RPMI7951 (cell line): ENCODE measurements at regions not wholly inside any gene's neighbourhood (a gene's known extent, or its start where the extent isn't known, plus 50 kb on each side); places are given as distances from the start of the nearest gene placed in this dataset.
"Not testable (repeated sequence)": the region's sequence is repeated elsewhere in the genome, so short reads cannot be mapped to it uniquely, and the experiment has no call there.

Experiments used
- DNase-seq: peaks from one replicate; pipeline ENCODE4 v3.0.0-alpha.2; 2012; ENCODE audit warnings: low read depth

- DNase-seq = no peak
Observed at GRCh38 chr2:15751477-15751876, 159.8 kb downstream of the DDX1 start.

- DNase-seq = no peak
Observed at GRCh38 chr2:15752552-15753232, 161.0 kb downstream of the DDX1 start.

GRCh38 chr2:15753233-15753798 lies 161.6 kb downstream of the DDX1 start:
- DNase-seq = no peak

GRCh38 chr2:15753811-15754702 lies 162.4 kb downstream of the DDX1 start:
- no peak for DNase-seq

- no peak for DNase-seq
Observed at GRCh38 chr2:15754703-15755099, 163.0 kb downstream of the DDX1 start.

GRCh38 chr2:15755528-15755927 lies 163.9 kb downstream of the DDX1 start:
- DNase-seq = no peak

GRCh38 chr2:15756011-15756550 lies 164.4 kb downstream of the DDX1 start:
- no peak for DNase-seq

GRCh38 chr2:15756882-15757819 lies 165.5 kb downstream of the DDX1 start:
- no peak for DNase-seq

- DNase-seq = no peak
Observed at GRCh38 chr2:15757820-15758586, 166.3 kb downstream of the DDX1 start.

GRCh38 chr2:15758848-15759247 lies 167.2 kb downstream of the DDX1 start:
- no peak for DNase-seq

GRCh38 chr2:15759385-15759784 lies 167.7 kb downstream of the DDX1 start:
- DNase-seq = no peak

GRCh38 chr2:15759791-15760190 lies 168.1 kb downstream of the DDX1 start:
- not testable (repeated sequence) for DNase-seq

GRCh38 chr2:15760232-15760910 lies 168.7 kb downstream of the DDX1 start:
- no peak for DNase-seq

GRCh38 chr2:15761056-15761455 lies 169.4 kb downstream of the DDX1 start:
- DNase-seq = no peak

- no peak for DNase-seq
Observed at GRCh38 chr2:15761910-15762309, 170.2 kb downstream of the DDX1 start.

GRCh38 chr2:15762449-15762848 lies 170.8 kb downstream of the DDX1 start:
- DNase-seq = no peak

GRCh38 chr2:15763106-15763821 lies 171.6 kb downstream of the DDX1 start:
- DNase-seq = no peak

- DNase-seq = no peak
Observed at GRCh38 chr2:15763822-15764682, 172.4 kb downstream of the DDX1 start.

GRCh38 chr2:15764683-15765011 lies 173.0 kb downstream of the DDX1 start:
- DNase-seq = no peak
